ENCODE measurements at regions not wholly inside any gene's neighbourhood (a gene's known extent, or its start where the extent isn't known, plus 50 kb on each side); places are given as distances from the start of the nearest gene placed in this dataset.

DNA sequence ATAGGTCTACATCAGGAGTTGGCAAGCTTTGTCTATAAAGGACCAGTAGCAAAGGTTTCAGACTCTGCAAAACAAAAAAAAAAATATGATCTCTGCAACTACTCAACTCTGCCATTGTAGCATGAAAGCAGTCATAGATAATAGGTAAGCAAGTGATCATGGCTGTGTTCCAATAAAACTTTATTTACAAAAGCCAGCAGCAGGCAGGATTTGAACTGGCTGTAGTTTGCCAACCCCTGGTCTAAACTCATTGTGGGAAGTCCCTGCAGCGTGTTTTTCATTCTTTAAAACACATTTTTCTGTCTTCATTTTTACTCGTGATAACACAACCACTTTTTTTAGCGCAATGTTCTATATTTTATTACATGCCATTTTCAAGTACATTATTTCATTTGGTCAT is 127.5 kb upstream of the COX10 start:
- TF ChIP-seq, protein P1, sequence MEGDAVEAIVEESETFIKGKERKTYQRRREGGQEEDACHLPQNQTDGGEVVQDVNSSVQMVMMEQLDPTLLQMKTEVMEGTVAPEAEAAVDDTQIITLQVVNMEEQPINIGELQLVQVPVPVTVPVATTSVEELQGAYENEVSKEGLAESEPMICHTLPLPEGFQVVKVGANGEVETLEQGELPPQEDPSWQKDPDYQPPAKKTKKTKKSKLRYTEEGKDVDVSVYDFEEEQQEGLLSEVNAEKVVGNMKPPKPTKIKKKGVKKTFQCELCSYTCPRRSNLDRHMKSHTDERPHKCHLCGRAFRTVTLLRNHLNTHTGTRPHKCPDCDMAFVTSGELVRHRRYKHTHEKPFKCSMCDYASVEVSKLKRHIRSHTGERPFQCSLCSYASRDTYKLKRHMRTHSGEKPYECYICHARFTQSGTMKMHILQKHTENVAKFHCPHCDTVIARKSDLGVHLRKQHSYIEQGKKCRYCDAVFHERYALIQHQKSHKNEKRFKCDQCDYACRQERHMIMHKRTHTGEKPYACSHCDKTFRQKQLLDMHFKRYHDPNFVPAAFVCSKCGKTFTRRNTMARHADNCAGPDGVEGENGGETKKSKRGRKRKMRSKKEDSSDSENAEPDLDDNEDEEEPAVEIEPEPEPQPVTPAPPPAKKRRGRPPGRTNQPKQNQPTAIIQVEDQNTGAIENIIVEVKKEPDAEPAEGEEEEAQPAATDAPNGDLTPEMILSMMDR (IDR thresholded peaks at IDR 0.05): no peak
- TF ChIP-seq SIN3A (IDR thresholded peaks at IDR 0.05; ENCODE audit: borderline replicate concordance, insufficient read depth, low read depth, low read length): no peak
- TF ChIP-seq, protein P2, sequence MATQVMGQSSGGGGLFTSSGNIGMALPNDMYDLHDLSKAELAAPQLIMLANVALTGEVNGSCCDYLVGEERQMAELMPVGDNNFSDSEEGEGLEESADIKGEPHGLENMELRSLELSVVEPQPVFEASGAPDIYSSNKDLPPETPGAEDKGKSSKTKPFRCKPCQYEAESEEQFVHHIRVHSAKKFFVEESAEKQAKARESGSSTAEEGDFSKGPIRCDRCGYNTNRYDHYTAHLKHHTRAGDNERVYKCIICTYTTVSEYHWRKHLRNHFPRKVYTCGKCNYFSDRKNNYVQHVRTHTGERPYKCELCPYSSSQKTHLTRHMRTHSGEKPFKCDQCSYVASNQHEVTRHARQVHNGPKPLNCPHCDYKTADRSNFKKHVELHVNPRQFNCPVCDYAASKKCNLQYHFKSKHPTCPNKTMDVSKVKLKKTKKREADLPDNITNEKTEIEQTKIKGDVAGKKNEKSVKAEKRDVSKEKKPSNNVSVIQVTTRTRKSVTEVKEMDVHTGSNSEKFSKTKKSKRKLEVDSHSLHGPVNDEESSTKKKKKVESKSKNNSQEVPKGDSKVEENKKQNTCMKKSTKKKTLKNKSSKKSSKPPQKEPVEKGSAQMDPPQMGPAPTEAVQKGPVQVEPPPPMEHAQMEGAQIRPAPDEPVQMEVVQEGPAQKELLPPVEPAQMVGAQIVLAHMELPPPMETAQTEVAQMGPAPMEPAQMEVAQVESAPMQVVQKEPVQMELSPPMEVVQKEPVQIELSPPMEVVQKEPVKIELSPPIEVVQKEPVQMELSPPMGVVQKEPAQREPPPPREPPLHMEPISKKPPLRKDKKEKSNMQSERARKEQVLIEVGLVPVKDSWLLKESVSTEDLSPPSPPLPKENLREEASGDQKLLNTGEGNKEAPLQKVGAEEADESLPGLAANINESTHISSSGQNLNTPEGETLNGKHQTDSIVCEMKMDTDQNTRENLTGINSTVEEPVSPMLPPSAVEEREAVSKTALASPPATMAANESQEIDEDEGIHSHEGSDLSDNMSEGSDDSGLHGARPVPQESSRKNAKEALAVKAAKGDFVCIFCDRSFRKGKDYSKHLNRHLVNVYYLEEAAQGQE (IDR thresholded peaks at IDR 0.05; ENCODE audit: insufficient read depth in 1 of 2, low read depth in 2 of 2, low read length in 1 of 2): no peak
- no peak for TF ChIP-seq TCF7L2 (IDR thresholded peaks at IDR 0.05; ENCODE audit: low read depth, low read length)
